ENCODE measurements at regions not wholly inside any gene's neighbourhood (a gene's known extent, or its start where the extent isn't known, plus 50 kb on each side); places are given as distances from the start of the nearest gene placed in this dataset.

DNA sequence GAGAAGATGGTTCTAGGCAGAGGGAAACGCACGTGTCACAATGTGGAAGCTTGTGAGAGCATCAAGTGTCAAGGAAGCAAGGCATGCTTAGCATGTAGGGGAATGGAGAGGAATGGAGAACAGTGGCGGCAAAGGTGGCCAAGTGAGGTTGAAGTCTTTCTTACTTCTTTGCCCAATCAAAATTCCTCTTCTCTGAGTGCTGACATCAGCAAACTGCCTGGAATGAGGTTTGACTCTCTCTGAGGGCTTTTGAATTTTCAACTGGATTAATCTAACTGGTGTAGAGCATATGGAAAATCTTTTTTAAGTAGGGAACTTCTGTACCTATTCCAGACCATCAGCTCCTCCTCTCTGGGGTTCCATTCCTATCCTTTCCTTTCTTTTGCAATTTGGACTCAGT, 61.9 kb upstream of the BNC1 start:
- no peak for TF ChIP-seq POLR2A (IDR thresholded peaks at IDR 0.05)
- TF ChIP-seq, protein P1, sequence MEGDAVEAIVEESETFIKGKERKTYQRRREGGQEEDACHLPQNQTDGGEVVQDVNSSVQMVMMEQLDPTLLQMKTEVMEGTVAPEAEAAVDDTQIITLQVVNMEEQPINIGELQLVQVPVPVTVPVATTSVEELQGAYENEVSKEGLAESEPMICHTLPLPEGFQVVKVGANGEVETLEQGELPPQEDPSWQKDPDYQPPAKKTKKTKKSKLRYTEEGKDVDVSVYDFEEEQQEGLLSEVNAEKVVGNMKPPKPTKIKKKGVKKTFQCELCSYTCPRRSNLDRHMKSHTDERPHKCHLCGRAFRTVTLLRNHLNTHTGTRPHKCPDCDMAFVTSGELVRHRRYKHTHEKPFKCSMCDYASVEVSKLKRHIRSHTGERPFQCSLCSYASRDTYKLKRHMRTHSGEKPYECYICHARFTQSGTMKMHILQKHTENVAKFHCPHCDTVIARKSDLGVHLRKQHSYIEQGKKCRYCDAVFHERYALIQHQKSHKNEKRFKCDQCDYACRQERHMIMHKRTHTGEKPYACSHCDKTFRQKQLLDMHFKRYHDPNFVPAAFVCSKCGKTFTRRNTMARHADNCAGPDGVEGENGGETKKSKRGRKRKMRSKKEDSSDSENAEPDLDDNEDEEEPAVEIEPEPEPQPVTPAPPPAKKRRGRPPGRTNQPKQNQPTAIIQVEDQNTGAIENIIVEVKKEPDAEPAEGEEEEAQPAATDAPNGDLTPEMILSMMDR (IDR thresholded peaks at IDR 0.05) = no peak
